ENCODE measurements at regions not wholly inside any gene's neighbourhood (a gene's known extent, or its start where the extent isn't known, plus 50 kb on each side); places are given as distances from the start of the nearest gene placed in this dataset.
A peak's percentile ranks its signal among the peaks of the same experiment; 100 is the strongest.

GRCh38 chr3:84738086-84738485 is 220.7 kb upstream of the CADM2 start:
- intact Hi-C loops (cut with micrococcal nuclease; ENCODE audit: unreplicated experiment) (no loop called here), in situ Hi-C loops (cut with MboI) (no loop called here)
- no TSS peak for BruUV-seq (replicated peaks)

GRCh38 chr3:84742915-84743425 is 215.8 kb upstream of the CADM2 start:
- no peaks in the 10 kb centered on the region for H3K9me3 ChIP-seq (replicated peaks; ENCODE audit: control insufficient read depth, insufficient read depth, low read length)
- RAD21 ChIA-PET (ENCODE audit: unreplicated experiment), result no interaction called here
- DNase-seq (ENCODE audit: low read depth, low spot score) (no peak), ATAC-seq (no peak), FAIRE-seq (no peak)
- H3K4me2 ChIP-seq (ENCODE audit: control insufficient read depth, insufficient read depth), result no peak overlapping the region
- H4K20me1 ChIP-seq (ENCODE audit: control insufficient read depth, insufficient read depth), result no peaks in the 10 kb centered on the region
- no peak overlapping the region for H3K9ac ChIP-seq (ENCODE audit: control insufficient read depth, insufficient read depth, low read length)
- H3K4me3 ChIP-seq, result no peak overlapping the region
- H3K79me2 ChIP-seq (ENCODE audit: control insufficient read depth, insufficient read depth, low read length), result no peaks in the 10 kb centered on the region
- H3K27me3 ChIP-seq (replicated peaks in 1 of 2; ENCODE audit: control insufficient read depth in 2 of 2, insufficient read depth in 2 of 2, low read length in 1 of 2), result no peaks in the 10 kb centered on the region
- no peak overlapping the region for H2AFZ ChIP-seq (ENCODE audit: control insufficient read depth, low read depth, low read length)
- intact Hi-C loops (cut with micrococcal nuclease; ENCODE audit: unreplicated experiment) (no loop called here), in situ Hi-C loops (cut with MboI) (no loop called here)
- WGBS (ENCODE audit: insufficient coverage, insufficient replicate concordance, low lambda C conversion rate, missing lambda C conversion rate), result 0% methylated on average over 2 of the region's 2 CpGs
- SMC1A ChIA-PET (ENCODE audit: uncharacterized antibody, unreplicated experiment), result interaction anchor here (1.0 to 2.1 kb wide), 3 partner anchors 11 to 27 kb away, joined by 3 to 7 read pairs (median 5); no protein-coding TSS in a partner anchor
- BruUV-seq (replicated peaks), result no TSS peak
- no peaks in the 10 kb centered on the region for H3K4me1 ChIP-seq (ENCODE audit: control insufficient read depth, insufficient read depth, low read length)
- no peaks in the 10 kb centered on the region for H3K36me3 ChIP-seq (ENCODE audit: control insufficient read depth in 2 of 2, insufficient read depth in 2 of 2, low read length in 1 of 2)
- POLR2A ChIA-PET, result interaction anchor here (0.6 kb wide), 1 partner anchor 10 kb away, joined by 4 read pairs; no protein-coding TSS in a partner anchor
- H3K27ac ChIP-seq (ENCODE audit: control insufficient read depth, insufficient read depth), result no peak overlapping the region
- CTCF ChIA-PET, result interaction anchor here (0.6 kb wide), 1 partner anchor 28 kb away, joined by 3 read pairs; no protein-coding TSS in a partner anchor
- TF ChIP-seq SIN3A (IDR thresholded peaks at IDR 0.05; ENCODE audit: low read depth, low read length) (no peak), TCF7 (IDR thresholded peaks at IDR 0.05; ENCODE audit: borderline replicate concordance) (no peak), IKZF2 (IDR thresholded peaks at IDR 0.05) (no peak), WRNIP1 (IDR thresholded peaks at IDR 0.05; ENCODE audit: borderline replicate concordance, low read depth, low read length) (no peak), CREM (IDR thresholded peaks at IDR 0.05; ENCODE audit: low read depth) (no peak), POLR2A (IDR thresholded peaks at IDR 0.05; ENCODE audit: low read depth, low read length) (no peak), BHLHE40 (IDR thresholded peaks at IDR 0.05; ENCODE audit: borderline replicate concordance in 1 of 2, low read depth in 2 of 2, low read length in 1 of 2) (no peak), NFXL1 (IDR thresholded peaks at IDR 0.05; ENCODE audit: borderline replicate concordance) (no peak), SP1 (IDR thresholded peaks at IDR 0.05; ENCODE audit: low read depth, low read length) (no peak), ZNF217 (IDR thresholded peaks at IDR 0.05) (no peak), NR2C1 (IDR thresholded peaks at IDR 0.05) (no peak), ZSCAN29 (IDR thresholded peaks at IDR 0.05) (no peak), IKZF1 (conservative IDR thresholded peaks at IDR 0.05) (no peak), ATF2 (IDR thresholded peaks at IDR 0.05; ENCODE audit: low read length) (no peak), EED (IDR thresholded peaks at IDR 0.05; ENCODE audit: low read depth) (no peak), MYC (IDR thresholded peaks at IDR 0.05; ENCODE audit: insufficient read depth, insufficient read length, insufficient replicate concordance, low read length, severe bottlenecking) (no peak)
- TF ChIP-seq, protein P1, sequence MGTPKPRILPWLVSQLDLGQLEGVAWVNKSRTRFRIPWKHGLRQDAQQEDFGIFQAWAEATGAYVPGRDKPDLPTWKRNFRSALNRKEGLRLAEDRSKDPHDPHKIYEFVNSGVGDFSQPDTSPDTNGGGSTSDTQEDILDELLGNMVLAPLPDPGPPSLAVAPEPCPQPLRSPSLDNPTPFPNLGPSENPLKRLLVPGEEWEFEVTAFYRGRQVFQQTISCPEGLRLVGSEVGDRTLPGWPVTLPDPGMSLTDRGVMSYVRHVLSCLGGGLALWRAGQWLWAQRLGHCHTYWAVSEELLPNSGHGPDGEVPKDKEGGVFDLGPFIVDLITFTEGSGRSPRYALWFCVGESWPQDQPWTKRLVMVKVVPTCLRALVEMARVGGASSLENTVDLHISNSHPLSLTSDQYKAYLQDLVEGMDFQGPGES (IDR thresholded peaks at IDR 0.05), result no peak

More at GRCh38 chr3:84738086-84738485, 220.7 kb upstream of the CADM2 start:
- Histone ChIP-seq H3K9ac (ENCODE audit: control insufficient read depth, insufficient read depth, low read length) (no peak overlapping the region), H3K9me3 (replicated peaks; ENCODE audit: control insufficient read depth, insufficient read depth, low read length) (no peaks in the 10 kb centered on the region), H3K27ac (ENCODE audit: control insufficient read depth, insufficient read depth) (no peak overlapping the region), H3K4me2 (ENCODE audit: control insufficient read depth, insufficient read depth) (no peak overlapping the region), H3K27me3 (replicated peaks in 1 of 2; ENCODE audit: control insufficient read depth in 2 of 2, insufficient read depth in 2 of 2, low read length in 1 of 2) (no peaks in the 10 kb centered on the region), H2AFZ (ENCODE audit: control insufficient read depth, low read depth, low read length) (no peak overlapping the region), H3K79me2 (ENCODE audit: control insufficient read depth, insufficient read depth, low read length) (no peaks in the 10 kb centered on the region), H4K20me1 (ENCODE audit: control insufficient read depth, insufficient read depth) (no peaks in the 10 kb centered on the region), H3K4me3 (no peak overlapping the region), H3K4me1 (ENCODE audit: control insufficient read depth, insufficient read depth, low read length) (no peaks in the 10 kb centered on the region), H3K36me3 (ENCODE audit: control insufficient read depth in 2 of 2, insufficient read depth in 2 of 2, low read length in 1 of 2) (no peaks in the 10 kb centered on the region)
- CTCF ChIA-PET, result interaction anchor here (1.8 kb wide), 1 partner anchor 12 kb away, joined by 4 read pairs; no protein-coding TSS in a partner anchor
- TF ChIP-seq NFYA (IDR thresholded peaks at IDR 0.05; ENCODE audit: borderline replicate concordance, low read depth, low read length), result no peak
- FAIRE-seq, result no peak
- POLR2A ChIA-PET, result no interaction called here
- ATAC-seq, result peak; percentile 27
- WGBS (ENCODE audit: insufficient coverage, insufficient replicate concordance, low lambda C conversion rate, missing lambda C conversion rate), result 0% methylated on average over 2 of the region's 2 CpGs
- SMC1A ChIA-PET (ENCODE audit: uncharacterized antibody, unreplicated experiment), result interaction anchor here (1.0 to 1.5 kb wide), 2 partner anchors 13 to 28 kb away, joined by 3 to 8 read pairs; no protein-coding TSS in a partner anchor
- DNase-seq (ENCODE audit: low read depth, low spot score), result no peak
- RAD21 ChIA-PET (ENCODE audit: unreplicated experiment), result interaction anchor here (1.1 kb wide), 1 partner anchor 29 kb away, joined by 4 read pairs; no protein-coding TSS in a partner anchor
